GM12878 (cell line): ENCODE measurements at regions not wholly inside any gene's neighbourhood (a gene's known extent, or its start where the extent isn't known, plus 50 kb on each side); places are given as distances from the start of the nearest gene placed in this dataset.

Experiments used
- ESRRA ChIP-seq: IDR thresholded peaks from 2 replicates; pipeline ENCODE4 v1.6.1; 2012; ENCODE audit warnings: mild to moderate bottlenecking, low read length, improper control_type of control experiment
- FOXM1 ChIP-seq: IDR thresholded peaks from 2 replicates; pipeline ENCODE4 v1.6.1; 2012; ENCODE audit warnings: low read depth, mild to moderate bottlenecking, inconsistent platforms, low read length, moderate library complexity
- NR2F1 ChIP-seq: fragments of 450-650 bp; conservative IDR thresholded peaks from 2 replicates; pipeline ENCODE4 v1.6.1; 2017; ENCODE audit warnings: mild to moderate bottlenecking
- ZNF274 ChIP-seq: IDR thresholded peaks from one replicate; pipeline ENCODE4 v1.8.0; 2011; ENCODE audit not compliant: insufficient read length, insufficient read depth
- TF ChIP-seq, protein P1 (sequence below): fragments of 450-650 bp; IDR thresholded peaks from 2 replicates; pipeline ENCODE4 v1.6.1; 2017; ENCODE audit warnings: mild to moderate bottlenecking, moderate library complexity
- TF ChIP-seq, protein P2 (sequence below): fragments of 150-350 bp; IDR thresholded peaks from 2 replicates; pipeline ENCODE4 v1.6.1; 2014; ENCODE audit warnings: mild to moderate bottlenecking, low read depth, low read length

DNA sequence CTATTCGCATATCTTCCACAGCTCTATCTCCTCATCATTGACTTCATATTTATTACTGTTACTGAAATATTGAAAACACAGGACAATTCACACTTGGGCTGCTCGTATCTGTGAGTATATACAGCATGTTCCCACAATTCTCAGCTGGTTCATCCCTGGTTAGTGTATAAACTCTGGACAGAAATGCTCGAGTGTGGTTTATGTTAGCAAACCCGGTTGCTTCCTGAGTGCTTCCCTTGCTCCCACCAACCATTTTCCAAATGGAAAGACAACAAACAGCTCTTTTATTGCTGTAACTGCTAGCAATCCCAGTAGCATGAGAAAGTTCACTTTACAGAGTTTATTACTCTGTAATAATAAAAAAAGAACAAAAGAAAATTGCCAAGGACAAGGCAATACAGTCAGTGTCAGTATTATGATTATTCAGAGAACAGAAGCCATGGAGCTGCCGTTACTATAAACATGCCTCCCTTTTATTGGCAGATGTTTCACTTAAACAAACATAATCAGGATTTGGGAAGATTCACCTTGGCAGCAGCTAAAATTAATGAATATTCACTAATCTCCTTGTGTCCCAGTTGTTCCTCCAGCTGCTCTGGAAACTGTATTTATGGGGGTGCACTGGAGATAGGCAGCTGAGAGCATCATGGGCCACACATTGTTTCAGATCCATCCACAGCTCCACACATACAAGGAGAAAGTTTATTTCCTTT lies 134.1 kb upstream of the GUCY1A1 start (continued):
- TF ChIP-seq, protein P1, sequence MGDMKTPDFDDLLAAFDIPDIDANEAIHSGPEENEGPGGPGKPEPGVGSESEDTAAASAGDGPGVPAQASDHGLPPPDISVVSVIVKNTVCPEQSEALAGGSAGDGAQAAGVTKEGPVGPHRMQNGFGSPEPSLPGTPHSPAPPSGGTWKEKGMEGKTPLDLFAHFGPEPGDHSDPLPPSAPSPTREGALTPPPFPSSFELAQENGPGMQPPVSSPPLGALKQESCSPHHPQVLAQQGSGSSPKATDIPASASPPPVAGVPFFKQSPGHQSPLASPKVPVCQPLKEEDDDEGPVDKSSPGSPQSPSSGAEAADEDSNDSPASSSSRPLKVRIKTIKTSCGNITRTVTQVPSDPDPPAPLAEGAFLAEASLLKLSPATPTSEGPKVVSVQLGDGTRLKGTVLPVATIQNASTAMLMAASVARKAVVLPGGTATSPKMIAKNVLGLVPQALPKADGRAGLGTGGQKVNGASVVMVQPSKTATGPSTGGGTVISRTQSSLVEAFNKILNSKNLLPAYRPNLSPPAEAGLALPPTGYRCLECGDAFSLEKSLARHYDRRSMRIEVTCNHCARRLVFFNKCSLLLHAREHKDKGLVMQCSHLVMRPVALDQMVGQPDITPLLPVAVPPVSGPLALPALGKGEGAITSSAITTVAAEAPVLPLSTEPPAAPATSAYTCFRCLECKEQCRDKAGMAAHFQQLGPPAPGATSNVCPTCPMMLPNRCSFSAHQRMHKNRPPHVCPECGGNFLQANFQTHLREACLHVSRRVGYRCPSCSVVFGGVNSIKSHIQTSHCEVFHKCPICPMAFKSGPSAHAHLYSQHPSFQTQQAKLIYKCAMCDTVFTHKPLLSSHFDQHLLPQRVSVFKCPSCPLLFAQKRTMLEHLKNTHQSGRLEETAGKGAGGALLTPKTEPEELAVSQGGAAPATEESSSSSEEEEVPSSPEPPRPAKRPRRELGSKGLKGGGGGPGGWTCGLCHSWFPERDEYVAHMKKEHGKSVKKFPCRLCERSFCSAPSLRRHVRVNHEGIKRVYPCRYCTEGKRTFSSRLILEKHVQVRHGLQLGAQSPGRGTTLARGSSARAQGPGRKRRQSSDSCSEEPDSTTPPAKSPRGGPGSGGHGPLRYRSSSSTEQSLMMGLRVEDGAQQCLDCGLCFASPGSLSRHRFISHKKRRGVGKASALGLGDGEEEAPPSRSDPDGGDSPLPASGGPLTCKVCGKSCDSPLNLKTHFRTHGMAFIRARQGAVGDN = no peak
- no peak for TF ChIP-seq NR2F1
- no peak for TF ChIP-seq ESRRA
- no peak for TF ChIP-seq ZNF274
- TF ChIP-seq, protein P2, sequence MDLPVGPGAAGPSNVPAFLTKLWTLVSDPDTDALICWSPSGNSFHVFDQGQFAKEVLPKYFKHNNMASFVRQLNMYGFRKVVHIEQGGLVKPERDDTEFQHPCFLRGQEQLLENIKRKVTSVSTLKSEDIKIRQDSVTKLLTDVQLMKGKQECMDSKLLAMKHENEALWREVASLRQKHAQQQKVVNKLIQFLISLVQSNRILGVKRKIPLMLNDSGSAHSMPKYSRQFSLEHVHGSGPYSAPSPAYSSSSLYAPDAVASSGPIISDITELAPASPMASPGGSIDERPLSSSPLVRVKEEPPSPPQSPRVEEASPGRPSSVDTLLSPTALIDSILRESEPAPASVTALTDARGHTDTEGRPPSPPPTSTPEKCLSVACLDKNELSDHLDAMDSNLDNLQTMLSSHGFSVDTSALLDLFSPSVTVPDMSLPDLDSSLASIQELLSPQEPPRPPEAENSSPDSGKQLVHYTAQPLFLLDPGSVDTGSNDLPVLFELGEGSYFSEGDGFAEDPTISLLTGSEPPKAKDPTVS = no peak
- no peak for TF ChIP-seq FOXM1
